Left lung (tissue), 4 donors: ENCODE measurements at regions not wholly inside any gene's neighbourhood (a gene's known extent, or its start where the extent isn't known, plus 50 kb on each side); places are given as distances from the start of the nearest gene placed in this dataset.

ENCODE experiments used
- ATAC-seq: fragments of 200-7000 bp; cut with Tn5 transposase; one replicate; pipeline ENCODE4 v1.9.1; 2020; ENCODE audit warnings: moderate library complexity
- DNase-seq, 4 donors: peaks; one replicate each; pipeline ENCODE4 v3.0.0-alpha.2; 2013 to 2020
- H3K27ac ChIP-seq, 2 donors: fragments of 200-600 bp; sonication (generic) in 1 of 2; one replicate each; pipeline versions ENCODE4 v1.5.0 to v1.8.0; 2020 to 2021
- H3K27me3 ChIP-seq, 2 donors: fragments of 200-600 bp; sonication (generic) in 1 of 2; one replicate each; pipeline versions ENCODE4 v1.5.0 to v1.8.0; 2020 to 2021
- H3K36me3 ChIP-seq, 2 donors: fragments of 200-600 bp; sonication (generic) in 1 of 2; one replicate each; pipeline versions ENCODE4 v1.5.0 to v1.8.0; 2020 to 2021
- H3K4me1 ChIP-seq, 2 donors: fragments of 200-600 bp; one replicate each; pipeline ENCODE4 v1.8.0; 2021
- H3K4me3 ChIP-seq, 2 donors: fragments of 200-600 bp; sonication (generic) in 1 of 2; one replicate each; pipeline versions ENCODE4 v1.5.0 to v1.8.0; 2020 to 2021; ENCODE audit warnings: mild to moderate bottlenecking in 1 of 2
- H3K9me3 ChIP-seq, 2 donors: fragments of 200-600 bp; sonication (generic) in 1 of 2; one replicate each; pipeline versions ENCODE4 v1.5.0 to v1.8.0; 2020 to 2021
- CTCF ChIP-seq, 2 donors: fragments of 200-600 bp; sonication (generic) in 1 of 2; IDR thresholded peaks; one replicate each; pipeline versions ENCODE4 v1.5.0 to v1.8.0; 2021; ENCODE audit warnings: antibody characterized with exemption in 2 of 2
- intact Hi-C, 2 donors: fragments of 100-400 bp; cut with DNase I; formaldehyde crosslinking; loops; one replicate each; pipeline versions ENCODE4 v1.11.2 to v1.14.2; 2022
- donor health status: DM: no; HTN: yes; CAD: no.
- donor health status: DM: no; HTN: no; CAD: no.

- DNase-seq = peak in 1 of 4 donors; percentile 5
- no peaks in the 10 kb centered on the region for H3K27me3 ChIP-seq
- no peak for ATAC-seq
- no peaks in the 10 kb centered on the region for H3K9me3 ChIP-seq
- H3K27ac ChIP-seq = no peak overlapping the region
- H3K36me3 ChIP-seq = no peaks in the 10 kb centered on the region
- intact Hi-C loops = no loop called here
- no peak for TF ChIP-seq CTCF (IDR thresholded peaks at IDR 0.05)
- no peaks in the 10 kb centered on the region for H3K4me1 ChIP-seq
- no peak overlapping the region for H3K4me3 ChIP-seq
Observed at GRCh38 chr14:39861229-39861600, 429.0 kb upstream of the FBXO33 start.

GRCh38 chr14:39860596-39861228 is 428.5 kb upstream of the FBXO33 start:
- no peaks in the 10 kb centered on the region for H3K9me3 ChIP-seq
- ATAC-seq = no peak
- H3K4me1 ChIP-seq = no peaks in the 10 kb centered on the region
- intact Hi-C loops = no loop called here
- H3K27ac ChIP-seq = no peak overlapping the region
- H3K4me3 ChIP-seq = no peak overlapping the region
- peak in 2 of 4 donors; percentile 3 to 8 for DNase-seq
- no peaks in the 10 kb centered on the region for H3K36me3 ChIP-seq
- H3K27me3 ChIP-seq = no peaks in the 10 kb centered on the region
- TF ChIP-seq CTCF (IDR thresholded peaks at IDR 0.05) = no peak

GRCh38 chr14:39859314-39859713 is 427.1 kb upstream of the FBXO33 start:
- no peak for DNase-seq
- no peaks in the 10 kb centered on the region for H3K9me3 ChIP-seq
- no peak for TF ChIP-seq CTCF (IDR thresholded peaks at IDR 0.05)
- H3K4me1 ChIP-seq = no peaks in the 10 kb centered on the region
- no peaks in the 10 kb centered on the region for H3K36me3 ChIP-seq
- H3K27ac ChIP-seq = no peak overlapping the region
- no peak for ATAC-seq
- intact Hi-C loops = no loop called here
- no peak overlapping the region for H3K4me3 ChIP-seq
- H3K27me3 ChIP-seq = no peaks in the 10 kb centered on the region

GRCh38 chr14:39857376-39858055 is 425.3 kb upstream of the FBXO33 start:
- H3K27me3 ChIP-seq = no peaks in the 10 kb centered on the region
- no peaks in the 10 kb centered on the region for H3K36me3 ChIP-seq
- TF ChIP-seq CTCF (IDR thresholded peaks at IDR 0.05) = no peak
- DNase-seq (no peak), ATAC-seq (no peak)
- H3K9me3 ChIP-seq = no peaks in the 10 kb centered on the region
- H3K27ac ChIP-seq = no peak overlapping the region
- intact Hi-C loops = no loop called here
- no peak overlapping the region for H3K4me3 ChIP-seq
- no peaks in the 10 kb centered on the region for H3K4me1 ChIP-seq

GRCh38 chr14:39853441-39853840 is 421.2 kb upstream of the FBXO33 start:
- H3K27me3 ChIP-seq = no peaks in the 10 kb centered on the region
- ATAC-seq (no peak), DNase-seq (no peak)
- no peak for TF ChIP-seq CTCF (IDR thresholded peaks at IDR 0.05)
- H3K9me3 ChIP-seq = no peaks in the 10 kb centered on the region
- intact Hi-C loops = no loop called here
- no peaks in the 10 kb centered on the region for H3K36me3 ChIP-seq
- no peaks in the 10 kb centered on the region for H3K4me1 ChIP-seq
- H3K4me3 ChIP-seq = no peak overlapping the region
- H3K27ac ChIP-seq = no peak overlapping the region
